HepG2 (cell line): ENCODE measurements at regions not wholly inside any gene's neighbourhood (a gene's known extent, or its start where the extent isn't known, plus 50 kb on each side); places are given as distances from the start of the nearest gene placed in this dataset.

Experiments used
- ASH2L ChIP-seq: fragments of 300-600, 200-600 bp; sonication (generic); IDR thresholded peaks from 2 replicates; pipeline ENCODE4 v1.7.0; 2017; ENCODE audit warnings: low read depth, mild to moderate bottlenecking, moderate library complexity, mixed read lengths, low read length; ENCODE audit not compliant: insufficient read length
- ATM ChIP-seq: fragments of 450-650 bp; IDR thresholded peaks from 2 replicates; pipeline ENCODE4 v1.7.1; 2017; ENCODE audit warnings: mild to moderate bottlenecking, borderline replicate concordance
- DNMT1 ChIP-seq: sonication (generic); formaldehyde crosslinking; IDR thresholded peaks from 2 replicates; pipeline ENCODE4 v1.5.1; 2020; ENCODE audit warnings: mild to moderate bottlenecking, missing genetic modification reagents
- DRAP1 ChIP-seq: IDR thresholded peaks from 2 replicates; pipeline ENCODE4 v1.6.1; 2016; ENCODE audit warnings: missing genetic modification reagents, missing compliant biosample characterization
- FOXO1 ChIP-seq: sonication (generic); formaldehyde crosslinking; IDR thresholded peaks from 2 replicates; pipeline ENCODE4 v1.4.0; 2020; ENCODE audit warnings: missing genetic modification reagents
- GMEB1 ChIP-seq: sonication (generic); formaldehyde crosslinking; IDR thresholded peaks from 2 replicates; pipeline ENCODE4 v1.5.1; 2020; ENCODE audit warnings: missing genetic modification reagents, mild to moderate bottlenecking, borderline replicate concordance
- MED13 ChIP-seq: sonication (generic); formaldehyde crosslinking; IDR thresholded peaks from 2 replicates; pipeline ENCODE4 v1.5.0; 2020; ENCODE audit warnings: missing genetic modification reagents
- MIXL1 ChIP-seq: IDR thresholded peaks from 2 replicates; pipeline ENCODE4 v1.6.1; 2016
- NBN ChIP-seq: fragments of 450-650 bp; conservative IDR thresholded peaks from 2 replicates; pipeline ENCODE4 v1.6.1; 2017
- NCOA1 ChIP-seq: sonication (generic); formaldehyde crosslinking; IDR thresholded peaks from 2 replicates; pipeline ENCODE4 v1.9.0; 2021; ENCODE audit warnings: missing genetic modification reagents
- NFKB2 ChIP-seq: sonication (generic); formaldehyde crosslinking; IDR thresholded peaks from 2 replicates; pipeline ENCODE4 v1.4.0; 2020; ENCODE audit warnings: missing genetic modification reagents, borderline replicate concordance
- PRDM10 ChIP-seq: sonication (generic); formaldehyde crosslinking; IDR thresholded peaks from 2 replicates; pipeline ENCODE4 v1.4.0; 2020; ENCODE audit warnings: low read depth, missing genetic modification reagents
- RAD21 ChIP-seq: fragments of 450-650 bp; formaldehyde crosslinking; IDR thresholded peaks from 2 replicates; pipeline ENCODE4 v1.5.0; 2020; ENCODE audit warnings: mild to moderate bottlenecking
- TARDBP ChIP-seq: sonication (generic); formaldehyde crosslinking; IDR thresholded peaks from 2 replicates; pipeline ENCODE4 v1.8.0; 2022; ENCODE audit warnings: mild to moderate bottlenecking, missing genetic modification reagents
- TBX2 ChIP-seq: sonication (generic); formaldehyde crosslinking; IDR thresholded peaks from 2 replicates; pipeline ENCODE4 v1.5.0; 2020; ENCODE audit warnings: missing genetic modification reagents, mild to moderate bottlenecking, borderline replicate concordance
- TBX3 ChIP-seq: fragments of 450-650 bp; IDR thresholded peaks from 2 replicates; pipeline ENCODE4 v1.6.1; 2017; ENCODE audit warnings: antibody characterized with exemption, mild to moderate bottlenecking, inconsistent platforms, borderline replicate concordance
- UBTF ChIP-seq: sonication (generic); formaldehyde crosslinking; IDR thresholded peaks from 2 replicates; pipeline ENCODE4 v1.4.0; 2020; ENCODE audit warnings: mild to moderate bottlenecking, missing genetic modification reagents
- ZBTB21 ChIP-seq: sonication (generic); formaldehyde crosslinking; IDR thresholded peaks from 2 replicates; pipeline ENCODE4 v1.4.0; 2020; ENCODE audit warnings: missing genetic modification reagents
- ZMAT3 ChIP-seq: sonication (generic); formaldehyde crosslinking; conservative IDR thresholded peaks from 2 replicates; pipeline ENCODE4 v1.7.0; 2021; ENCODE audit warnings: missing genetic modification reagents
- ZNF24 ChIP-seq: fragments of 450-650 bp; IDR thresholded peaks from 2 replicates; pipeline ENCODE4 v1.6.1; 2017; ENCODE audit warnings: antibody characterized with exemption, mild to moderate bottlenecking
- ZNF251 ChIP-seq: sonication (generic); formaldehyde crosslinking; IDR thresholded peaks from 2 replicates; pipeline ENCODE4 v1.9.0; 2021; ENCODE audit warnings: mild to moderate bottlenecking, missing genetic modification reagents
- ZNF264 ChIP-seq: sonication (generic); formaldehyde crosslinking; IDR thresholded peaks from 2 replicates; pipeline ENCODE4 v1.4.0; 2020; ENCODE audit warnings: missing genetic modification reagents
- ZNF501 ChIP-seq: sonication (generic); formaldehyde crosslinking; IDR thresholded peaks from 2 replicates; pipeline ENCODE4 v1.5.1; 2020; ENCODE audit warnings: mild to moderate bottlenecking, moderate library complexity, missing genetic modification reagents
- ZNF772 ChIP-seq: sonication (generic); formaldehyde crosslinking; IDR thresholded peaks from 2 replicates; pipeline ENCODE4 v1.5.0; 2020; ENCODE audit warnings: mild to moderate bottlenecking, missing genetic modification reagents

- TF ChIP-seq NCOA1 (CRISPR knock-in tag) (peak; percentile 70; the same call in 1 of the 2 replicates), TARDBP (CRISPR knock-in tag) (peak; percentile 92), DNMT1 (CRISPR knock-in tag) (0 out of 2 replicates have a peak, but pooled peaks have one; percentile 32), ATM (no peak), DRAP1 (CRISPR knock-in tag) (peak; percentile 41; the same call in 1 of the 2 replicates), ZNF501 (peak; percentile 67; the same call in 1 of the 2 replicates), ZNF264 (CRISPR knock-in tag) (0 out of 2 replicates have a peak, but pooled peaks have one; percentile 41), RAD21 (peak; percentile 32; the same call in 1 of the 2 replicates), ASH2L (peak; percentile 81), ZNF251 (CRISPR knock-in tag) (no peak), ZNF772 (CRISPR knock-in tag) (peak; percentile 84), TBX3 (peak; percentile 67; the same call in 1 of the 2 replicates), ZNF24 (peak; percentile 70), TBX2 (peak; percentile 86), ZBTB21 (CRISPR knock-in tag) (0 out of 2 replicates have a peak, but pooled peaks have one; percentile 24), NBN (no peak), FOXO1 (CRISPR knock-in tag) (peak; percentile 33; the same call in 1 of the 2 replicates), PRDM10 (CRISPR knock-in tag) (peak; percentile 71; the same call in 1 of the 2 replicates), ZMAT3 (CRISPR knock-in tag) (0 out of 2 replicates have a peak, but pooled peaks have one; percentile 36), GMEB1 (CRISPR knock-in tag) (peak; percentile 54; the same call in 1 of the 2 replicates), MIXL1 (CRISPR knock-in tag) (peak; percentile 9; the same call in 1 of the 2 replicates), NFKB2 (CRISPR knock-in tag) (no peak), MED13 (CRISPR knock-in tag) (peak; percentile 81; the same call in 1 of the 2 replicates), UBTF (CRISPR knock-in tag) (peak; percentile 7; the same call in 1 of the 2 replicates)
Measured at GRCh38 chr3:187983484-187984124, 170.4 kb upstream of the LPP start (continued).
